Hepatocyte (in vitro differentiated cells): ENCODE measurements at regions not wholly inside any gene's neighbourhood (a gene's known extent, or its start where the extent isn't known, plus 50 kb on each side); places are given as distances from the start of the nearest gene placed in this dataset.

Experiments
- DNase-seq: peaks from one replicate; pipeline ENCODE4 v3.0.0-alpha.2; 2016; ENCODE audit warnings: low spot score
- H2AFZ ChIP-seq: fragments of 200-600 bp; sonication (generic); 2 replicates; pipeline ENCODE4 v1.6.0; 2016; ENCODE audit warnings: antibody characterized with exemption, mild to moderate bottlenecking
- H3K27ac ChIP-seq: fragments of 200-600 bp; sonication (generic); 2 replicates; pipeline ENCODE4 v1.5.1; 2016; ENCODE audit warnings: mild to moderate bottlenecking
- H3K27me3 ChIP-seq: fragments of 200-600 bp; sonication (generic); 2 replicates; pipeline ENCODE4 v1.6.1; 2016
- H3K36me3 ChIP-seq: fragments of 200-600 bp; sonication (generic); replicated peaks from 2 replicates; pipeline ENCODE4 v1.5.1; 2016; ENCODE audit warnings: low read depth; ENCODE audit not compliant: insufficient read depth
- H3K4me1 ChIP-seq: fragments of 200-600 bp; sonication (generic); 2 replicates; pipeline ENCODE4 v1.5.1; 2016; ENCODE audit warnings: mild to moderate bottlenecking, moderate library complexity; ENCODE audit not compliant: insufficient read depth
- H3K4me2 ChIP-seq: fragments of 200-600 bp; sonication (generic); 2 replicates; pipeline ENCODE4 v1.6.0; 2016
- H3K4me3 ChIP-seq: fragments of 200-600 bp; sonication (generic); 2 replicates; pipeline ENCODE4 v1.5.1; 2016; ENCODE audit warnings: mild to moderate bottlenecking
- H3K79me2 ChIP-seq: fragments of 200-600 bp; sonication (generic); 2 replicates; pipeline ENCODE4 v1.6.0; 2017; ENCODE audit warnings: mild to moderate bottlenecking
- H3K9me2 ChIP-seq: fragments of 200-600 bp; sonication (generic); replicated peaks from 2 replicates; pipeline ENCODE4 v1.6.0; 2017; ENCODE audit warnings: mild to moderate bottlenecking; ENCODE audit not compliant: insufficient read depth
- H3K9me3 ChIP-seq: fragments of 200-600 bp; sonication (generic); 2 replicates; pipeline ENCODE4 v1.5.1; 2016; ENCODE audit warnings: low read depth, mild to moderate bottlenecking
- H4K20me1 ChIP-seq: fragments of 200-600 bp; sonication (generic); 2 replicates; pipeline ENCODE4 v1.6.0; 2016; ENCODE audit warnings: mild to moderate bottlenecking; ENCODE audit not compliant: insufficient read depth, poor library complexity, severe bottlenecking
- CTCF ChIP-seq: fragments of 200-600 bp; sonication (generic); IDR thresholded peaks from 2 replicates; pipeline ENCODE4 v1.5.1; 2016; ENCODE audit warnings: antibody characterized with exemption, mild to moderate bottlenecking; ENCODE audit not compliant: poor library complexity
- EZH2 ChIP-seq: fragments of 200-600 bp; sonication (generic); IDR thresholded peaks from 2 replicates; pipeline ENCODE4 v1.6.1; 2016; ENCODE audit warnings: antibody characterized with exemption, mild to moderate bottlenecking, borderline replicate concordance
- EZH2phosphoT487 ChIP-seq: fragments of 200-600 bp; sonication (generic); IDR thresholded peaks from one replicate; pipeline ENCODE4 v1.6.1; 2018; ENCODE audit warnings: antibody characterized with exemption, mild to moderate bottlenecking, low read depth, moderate library complexity; ENCODE audit not compliant: unreplicated experiment, severe bottlenecking
- WGBS: methylation state at CpG from one replicate; pipeline ENCODE4 v1.1.6; 2016; ENCODE audit warnings: low lambda C conversion rate; ENCODE audit errors: missing lambda C conversion rate; 5-methylcytosine and 5-hydroxymethylcytosine counted together

GRCh38 chr3:194877291-194878119 is 191.8 kb downstream of the FAM43A start:
- DNase-seq = no peak

GRCh38 chr3:194879126-194879877 is 193.6 kb downstream of the FAM43A start:
- 92% methylated on average over 12 of the region's 12 CpGs for WGBS
- Histone ChIP-seq H4K20me1 (no peaks in the 10 kb centered on the region), H2AFZ (no peak overlapping the region), H3K79me2 (no peaks in the 10 kb centered on the region), H3K4me3 (no peak overlapping the region), H3K9me2 (no peaks in the 10 kb centered on the region), H3K27ac (peak overlapping the region; percentile 75), H3K9me3 (no peaks in the 10 kb centered on the region), H3K36me3 (no peaks in the 10 kb centered on the region), H3K4me1 (peaks cover 20% of the 10 kb centered on the region), H3K4me2 (no peak overlapping the region), H3K27me3 (no peaks in the 10 kb centered on the region)
- no peak for DNase-seq
- TF ChIP-seq EZH2 (no peak), EZH2phosphoT487 (no peak), CTCF (no peak)

More at GRCh38 chr3:194877291-194878119, 191.8 kb downstream of the FAM43A start:
- Histone ChIP-seq H3K36me3 (no peaks in the 10 kb centered on the region), H3K9me2 (no peaks in the 10 kb centered on the region), H3K4me1 (peaks cover 29% of the 10 kb centered on the region), H3K9me3 (no peaks in the 10 kb centered on the region), H3K79me2 (no peaks in the 10 kb centered on the region), H3K27ac (no peak overlapping the region), H4K20me1 (no peaks in the 10 kb centered on the region), H3K4me2 (no peak overlapping the region), H2AFZ (no peak overlapping the region), H3K27me3 (no peaks in the 10 kb centered on the region), H3K4me3 (no peak overlapping the region)
- no peak for TF ChIP-seq CTCF
- TF ChIP-seq EZH2 = no peak
- no peak for TF ChIP-seq EZH2phosphoT487
- WGBS = 86% methylated on average over 24 of the region's 24 CpGs

- Histone ChIP-seq H3K27me3 (no peaks in the 10 kb centered on the region), H3K4me1 (peaks cover 20% of the 10 kb centered on the region), H3K4me2 (no peak overlapping the region), H3K9me2 (no peaks in the 10 kb centered on the region), H3K27ac (peak overlapping the region; percentile 75), H3K79me2 (no peaks in the 10 kb centered on the region), H3K9me3 (no peaks in the 10 kb centered on the region), H2AFZ (no peak overlapping the region), H4K20me1 (no peaks in the 10 kb centered on the region), H3K4me3 (no peak overlapping the region), H3K36me3 (no peaks in the 10 kb centered on the region)
- no peak for DNase-seq
- TF ChIP-seq CTCF (no peak), EZH2phosphoT487 (no peak), EZH2 (no peak)
- WGBS = 79% methylated on average over 12 of the region's 12 CpGs
Measured at GRCh38 chr3:194879991-194880939, 194.6 kb downstream of the FAM43A start.
